SK-N-MC (cell line): ENCODE measurements at regions not wholly inside any gene's neighbourhood (a gene's known extent, or its start where the extent isn't known, plus 50 kb on each side); places are given as distances from the start of the nearest gene placed in this dataset.

Source experiments
- DNase-seq: peaks from one replicate; pipeline ENCODE4 v3.0.0-alpha.2; 2011; ENCODE audit warnings: low read depth, low spot score
- H3K27ac ChIP-seq: fragments of 200-600 bp; sonication (generic); 2 replicates; pipeline ENCODE4 v1.5.1; 2016; ENCODE audit warnings: mixed run types
- H3K36me3 ChIP-seq: fragments of 200-600 bp; sonication (generic); 2 replicates; pipeline ENCODE4 v1.6.1; 2017; ENCODE audit warnings: antibody characterized with exemption, low read length, mixed read lengths; ENCODE audit not compliant: insufficient read depth
- H3K4me3 ChIP-seq: fragments of 200-600 bp; sonication (generic); 2 replicates; pipeline ENCODE4 v1.5.1; 2016
- H3K9ac ChIP-seq: fragments of 200-600 bp; sonication (generic); 2 replicates; pipeline ENCODE4 v1.8.0; 2017; ENCODE audit warnings: mixed run types, mixed read lengths; ENCODE audit not compliant: insufficient read length
- H3K9me3 ChIP-seq: fragments of 200-600 bp; sonication (generic); 2 replicates; pipeline ENCODE4 v1.6.1; 2017; ENCODE audit warnings: low read depth, mild to moderate bottlenecking, antibody characterized with exemption, low read length, moderate library complexity, mixed read lengths
- EZH2 ChIP-seq: fragments of 200-600 bp; sonication (generic); IDR thresholded peaks from one replicate; pipeline ENCODE4 v1.6.1; 2017; ENCODE audit warnings: antibody characterized with exemption
- FOXP2 ChIP-seq: optimal IDR thresholded peaks from 2 replicates; pipeline ENCODE3; 2011; ENCODE audit warnings: mild to moderate bottlenecking, moderate library complexity; ENCODE audit not compliant: insufficient read depth; ENCODE audit errors: extremely low read length, control extremely low read depth
- POLR2AphosphoS5 ChIP-seq: IDR thresholded peaks from 2 replicates; pipeline ENCODE4 v1.6.1; 2012; ENCODE audit warnings: mild to moderate bottlenecking, low read depth, low read length, borderline replicate concordance

GRCh38 chr6:128667339-128667858, 147.0 kb upstream of the PTPRK start:
- Histone ChIP-seq H3K36me3 (no peaks in the 10 kb centered on the region), H3K9ac (no peak overlapping the region), H3K27ac (no peak overlapping the region), H3K9me3 (no peaks in the 10 kb centered on the region), H3K4me3 (no peak overlapping the region)
- no peak for DNase-seq
- TF ChIP-seq POLR2AphosphoS5 (no peak), FOXP2 (no peak), EZH2 (no peak)

- no peak overlapping the region for H3K27ac ChIP-seq
- TF ChIP-seq POLR2AphosphoS5 (no peak), EZH2 (no peak), FOXP2 (no peak)
- H3K9ac ChIP-seq: no peak overlapping the region
- no peak overlapping the region for H3K4me3 ChIP-seq
- no peak for DNase-seq
- H3K9me3 ChIP-seq: no peaks in the 10 kb centered on the region
- no peaks in the 10 kb centered on the region for H3K36me3 ChIP-seq
These were observed 146.0 kb upstream of the PTPRK start for GRCh38 chr6:128666405-128666804.

- TF ChIP-seq FOXP2 (no peak), POLR2AphosphoS5 (no peak)
- DNase-seq: no peak
- no peaks in the 10 kb centered on the region for H3K9me3 ChIP-seq
- no peak overlapping the region for H3K27ac ChIP-seq
- H3K9ac ChIP-seq: no peak overlapping the region
- H3K4me3 ChIP-seq: no peak overlapping the region
- H3K36me3 ChIP-seq: no peaks in the 10 kb centered on the region
These were observed 142.8 kb upstream of the PTPRK start for GRCh38 chr6:128663238-128663637.

GRCh38 chr6:128659878-128660622, 139.7 kb upstream of the PTPRK start:
- TF ChIP-seq POLR2AphosphoS5 (no peak), FOXP2 (no peak), EZH2 (no peak)
- no peak overlapping the region for H3K4me3 ChIP-seq
- H3K36me3 ChIP-seq: no peaks in the 10 kb centered on the region
- H3K9ac ChIP-seq: no peak overlapping the region
- H3K9me3 ChIP-seq: no peaks in the 10 kb centered on the region
- no peak overlapping the region for H3K27ac ChIP-seq
- DNase-seq: no peak

- H3K4me3 ChIP-seq: no peak overlapping the region
- TF ChIP-seq EZH2: no peak
- TF ChIP-seq FOXP2: no peak
- TF ChIP-seq POLR2AphosphoS5: no peak
- no peaks in the 10 kb centered on the region for H3K36me3 ChIP-seq
- H3K27ac ChIP-seq: no peak overlapping the region
- no peak overlapping the region for H3K9ac ChIP-seq
- no peaks in the 10 kb centered on the region for H3K9me3 ChIP-seq
- DNase-seq: no peak
These were observed 138.9 kb upstream of the PTPRK start for GRCh38 chr6:128659276-128659675.

DNA sequence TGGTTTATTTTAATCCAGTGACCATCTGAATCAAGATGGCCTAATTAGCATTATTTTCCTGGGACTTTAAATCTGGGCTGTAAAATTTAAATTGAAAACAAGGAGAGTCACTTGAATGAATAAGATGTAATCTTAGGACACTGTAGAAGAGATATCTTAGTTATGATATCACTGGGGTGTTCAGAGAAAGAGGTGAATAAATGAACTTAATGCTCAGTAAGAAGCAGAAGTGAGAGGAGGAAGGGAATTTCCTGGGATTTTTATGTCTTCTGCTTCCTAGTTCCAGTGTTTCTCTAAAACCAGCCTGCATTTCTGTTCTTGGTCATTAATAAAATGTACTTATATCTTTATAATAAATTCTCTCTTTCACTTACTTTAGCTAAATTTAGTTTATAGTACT, 136.8 kb upstream of the PTPRK start:
- TF ChIP-seq POLR2AphosphoS5: no peak
- no peak for TF ChIP-seq EZH2
- no peak for TF ChIP-seq FOXP2
- Histone ChIP-seq H3K4me3 (no peak overlapping the region), H3K9me3 (no peaks in the 10 kb centered on the region), H3K27ac (no peak overlapping the region), H3K36me3 (no peaks in the 10 kb centered on the region), H3K9ac (no peak overlapping the region)
- DNase-seq: no peak

- no peak for DNase-seq
- Histone ChIP-seq H3K4me3 (no peak overlapping the region), H3K36me3 (no peaks in the 10 kb centered on the region), H3K9me3 (no peaks in the 10 kb centered on the region), H3K9ac (no peak overlapping the region), H3K27ac (no peak overlapping the region)
- TF ChIP-seq EZH2: no peak
- no peak for TF ChIP-seq POLR2AphosphoS5
- no peak for TF ChIP-seq FOXP2
These were observed 135.6 kb upstream of the PTPRK start for GRCh38 chr6:128655978-128656498.

- no peak for TF ChIP-seq FOXP2
- H3K27ac ChIP-seq: no peak overlapping the region
- no peaks in the 10 kb centered on the region for H3K36me3 ChIP-seq
- no peaks in the 10 kb centered on the region for H3K9me3 ChIP-seq
- H3K9ac ChIP-seq: no peak overlapping the region
- no peak overlapping the region for H3K4me3 ChIP-seq
- DNase-seq: no peak
These were observed 127.7 kb upstream of the PTPRK start for GRCh38 chr6:128648022-128648598.
